Suprapubic skin (tissue), 4 donors: ENCODE measurements at regions not wholly inside any gene's neighbourhood (a gene's known extent, or its start where the extent isn't known, plus 50 kb on each side); places are given as distances from the start of the nearest gene placed in this dataset.

Source experiments
- DNase-seq, 2 donors: peaks; one replicate each; pipeline ENCODE4 v3.0.0-alpha.2; 2019; ENCODE audit warnings: low spot score in 2 of 2
- H3K27ac ChIP-seq: fragments of 200-600 bp; sonication (generic); one replicate; pipeline ENCODE4 v1.5.1; 2019
- H3K27me3 ChIP-seq: fragments of 200-600 bp; sonication (generic); one replicate; pipeline ENCODE4 v1.5.1; 2019
- H3K36me3 ChIP-seq: fragments of 200-600 bp; sonication (generic); one replicate; pipeline ENCODE4 v1.5.1; 2019
- H3K4me1 ChIP-seq: fragments of 200-600 bp; sonication (generic); one replicate; pipeline ENCODE4 v1.5.1; 2019
- H3K4me3 ChIP-seq: fragments of 200-600 bp; sonication (generic); one replicate; pipeline ENCODE4 v1.5.1; 2019; ENCODE audit warnings: mild to moderate bottlenecking
- H3K9me3 ChIP-seq: fragments of 200-600 bp; sonication (generic); one replicate; pipeline ENCODE4 v1.5.1; 2019
- EP300 ChIP-seq: sonication (generic); formaldehyde crosslinking; IDR thresholded peaks from one replicate; pipeline ENCODE4 v1.6.1; 2017; ENCODE audit warnings: antibody characterized with exemption
- POLR2A ChIP-seq, 2 donors: fragments of 450-650 bp; IDR thresholded peaks; one replicate each; pipeline ENCODE4 v1.6.1; 2017; ENCODE audit warnings: antibody characterized with exemption in 2 of 2, mild to moderate bottlenecking in 2 of 2, moderate library complexity in 2 of 2
- POLR2AphosphoS5 ChIP-seq, 3 donors: sonication (generic); formaldehyde crosslinking; IDR thresholded peaks; one replicate each; pipeline ENCODE4 v1.6.1; 2017; ENCODE audit warnings: antibody characterized with exemption in 3 of 3
- WGBS: methylation state at CpG from one replicate; pipeline ENCODE4 v1.1.5; 2018; 5-methylcytosine and 5-hydroxymethylcytosine counted together
- TF ChIP-seq, protein P1 (sequence below), 2 donors: fragments of 200-600 bp in 1 of 2; fragments of 450-650 bp in 1 of 2; sonication (generic) in 1 of 2; IDR thresholded peaks; one replicate each; pipeline ENCODE4 v1.5.1; 2016 to 2019; ENCODE audit warnings: antibody characterized with exemption in 2 of 2, mild to moderate bottlenecking in 1 of 2, moderate library complexity in 1 of 2

GRCh38 chr7:49453486-49453885 lies 320.0 kb upstream of the VWC2 start:
- no peaks in the 10 kb centered on the region for H3K27me3 ChIP-seq
- TF ChIP-seq POLR2AphosphoS5 (IDR thresholded peaks at IDR 0.05), result no peak
- no peak for TF ChIP-seq POLR2A (IDR thresholded peaks at IDR 0.05)
- no peak for TF ChIP-seq EP300
- TF ChIP-seq, protein P1, sequence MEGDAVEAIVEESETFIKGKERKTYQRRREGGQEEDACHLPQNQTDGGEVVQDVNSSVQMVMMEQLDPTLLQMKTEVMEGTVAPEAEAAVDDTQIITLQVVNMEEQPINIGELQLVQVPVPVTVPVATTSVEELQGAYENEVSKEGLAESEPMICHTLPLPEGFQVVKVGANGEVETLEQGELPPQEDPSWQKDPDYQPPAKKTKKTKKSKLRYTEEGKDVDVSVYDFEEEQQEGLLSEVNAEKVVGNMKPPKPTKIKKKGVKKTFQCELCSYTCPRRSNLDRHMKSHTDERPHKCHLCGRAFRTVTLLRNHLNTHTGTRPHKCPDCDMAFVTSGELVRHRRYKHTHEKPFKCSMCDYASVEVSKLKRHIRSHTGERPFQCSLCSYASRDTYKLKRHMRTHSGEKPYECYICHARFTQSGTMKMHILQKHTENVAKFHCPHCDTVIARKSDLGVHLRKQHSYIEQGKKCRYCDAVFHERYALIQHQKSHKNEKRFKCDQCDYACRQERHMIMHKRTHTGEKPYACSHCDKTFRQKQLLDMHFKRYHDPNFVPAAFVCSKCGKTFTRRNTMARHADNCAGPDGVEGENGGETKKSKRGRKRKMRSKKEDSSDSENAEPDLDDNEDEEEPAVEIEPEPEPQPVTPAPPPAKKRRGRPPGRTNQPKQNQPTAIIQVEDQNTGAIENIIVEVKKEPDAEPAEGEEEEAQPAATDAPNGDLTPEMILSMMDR (IDR thresholded peaks at IDR 0.05), result no peak
- H3K4me3 ChIP-seq, result no peak overlapping the region
- WGBS, result 83% methylated on average over 1 of the region's 16 CpGs
- H3K27ac ChIP-seq, result no peak overlapping the region
- H3K9me3 ChIP-seq, result no peaks in the 10 kb centered on the region
- no peaks in the 10 kb centered on the region for H3K4me1 ChIP-seq
- H3K36me3 ChIP-seq, result no peaks in the 10 kb centered on the region
- no peak for DNase-seq

DNA sequence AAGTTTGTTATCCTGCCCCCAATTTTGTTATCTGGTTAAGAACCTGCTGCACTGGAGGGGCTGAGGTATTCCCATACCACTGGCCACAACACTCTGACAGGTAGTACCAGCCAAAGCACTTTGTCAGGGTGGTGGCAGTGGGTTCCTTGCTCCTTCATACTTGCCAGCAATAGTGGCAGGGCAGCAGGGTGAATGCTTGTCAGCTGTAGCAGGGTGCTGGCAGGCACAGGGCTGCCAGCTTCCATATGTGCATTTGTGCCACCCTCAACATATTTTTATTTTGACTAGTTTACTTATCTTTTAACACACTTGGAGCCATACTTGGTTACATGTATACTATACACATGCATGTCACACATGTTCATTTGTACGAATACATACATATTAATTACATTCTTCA lies 294.0 kb upstream of the VWC2 start:
- Histone ChIP-seq H3K4me1 (peaks cover 3% of the 10 kb centered on the region), H3K36me3 (no peaks in the 10 kb centered on the region), H3K27me3 (no peaks in the 10 kb centered on the region), H3K4me3 (no peak overlapping the region), H3K27ac (no peak overlapping the region), H3K9me3 (no peaks in the 10 kb centered on the region)
- no peak for DNase-seq
- 0% methylated on average over 1 of the region's 1 CpG for WGBS
- no peak for TF ChIP-seq POLR2AphosphoS5 (IDR thresholded peaks at IDR 0.05)
- TF ChIP-seq, protein P1 (IDR thresholded peaks at IDR 0.05), result no peak
- TF ChIP-seq POLR2A (IDR thresholded peaks at IDR 0.05), result no peak
- TF ChIP-seq EP300, result no peak

GRCh38 chr7:49479936-49480544 lies 293.4 kb upstream of the VWC2 start:
- no peaks in the 10 kb centered on the region for H3K9me3 ChIP-seq
- H3K4me3 ChIP-seq, result no peak overlapping the region
- DNase-seq, result no peak
- no peaks in the 10 kb centered on the region for H3K27me3 ChIP-seq
- H3K4me1 ChIP-seq, result peaks cover 3% of the 10 kb centered on the region
- WGBS, result 45% methylated on average over 4 of the region's 4 CpGs
- no peak overlapping the region for H3K27ac ChIP-seq
- no peak for TF ChIP-seq POLR2A (IDR thresholded peaks at IDR 0.05)
- TF ChIP-seq EP300, result no peak
- TF ChIP-seq, protein P1 (IDR thresholded peaks at IDR 0.05), result no peak
- TF ChIP-seq POLR2AphosphoS5 (IDR thresholded peaks at IDR 0.05), result no peak
- H3K36me3 ChIP-seq, result no peaks in the 10 kb centered on the region

- no peak for DNase-seq
- no peaks in the 10 kb centered on the region for H3K27me3 ChIP-seq
- TF ChIP-seq POLR2AphosphoS5 (IDR thresholded peaks at IDR 0.05), result no peak
- TF ChIP-seq POLR2A (IDR thresholded peaks at IDR 0.05), result no peak
- TF ChIP-seq, protein P1 (IDR thresholded peaks at IDR 0.05), result no peak
- TF ChIP-seq EP300, result no peak
- no peaks in the 10 kb centered on the region for H3K9me3 ChIP-seq
- H3K4me1 ChIP-seq, result peaks cover 3% of the 10 kb centered on the region
- 79% methylated on average over 1 of the region's 1 CpG for WGBS
- H3K27ac ChIP-seq, result no peak overlapping the region
- no peaks in the 10 kb centered on the region for H3K36me3 ChIP-seq
- H3K4me3 ChIP-seq, result no peak overlapping the region
Observed at GRCh38 chr7:49481075-49481474, 292.4 kb upstream of the VWC2 start.

DNA sequence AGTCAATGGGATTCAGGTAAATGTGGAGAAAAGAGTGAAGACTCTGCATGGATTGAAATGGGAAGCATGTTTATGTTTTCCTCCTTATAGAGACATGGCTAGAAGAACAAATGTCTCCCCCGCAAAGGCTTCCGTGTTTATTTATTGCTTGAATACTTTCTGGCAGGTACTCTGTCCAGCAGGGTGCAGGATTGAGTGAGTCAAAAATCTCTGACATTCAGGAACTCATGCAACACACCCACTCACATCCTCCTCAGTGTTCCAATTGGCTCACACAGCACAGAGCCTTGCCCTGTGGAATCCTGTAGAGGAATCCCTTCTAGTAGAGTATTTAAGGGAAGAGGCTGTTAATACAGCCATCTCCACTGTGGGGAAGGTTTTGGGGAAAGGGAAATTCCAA lies 290.3 kb upstream of the VWC2 start:
- Histone ChIP-seq H3K4me3 (no peak overlapping the region), H3K36me3 (no peaks in the 10 kb centered on the region), H3K4me1 (peaks cover 3% of the 10 kb centered on the region), H3K27ac (no peak overlapping the region), H3K27me3 (no peaks in the 10 kb centered on the region), H3K9me3 (no peaks in the 10 kb centered on the region)
- WGBS, result 47% methylated on average over 2 of the region's 2 CpGs
- TF ChIP-seq, protein P1 (IDR thresholded peaks at IDR 0.05), result peak in 1 of 2 donors; percentile 19
- TF ChIP-seq POLR2AphosphoS5 (IDR thresholded peaks at IDR 0.05) (no peak), EP300 (no peak), POLR2A (IDR thresholded peaks at IDR 0.05) (no peak)
- DNase-seq, result no peak
